PC-9 (cell line): ENCODE measurements at regions not wholly inside any gene's neighbourhood (a gene's known extent, or its start where the extent isn't known, plus 50 kb on each side); places are given as distances from the start of the nearest gene placed in this dataset.

Source experiments
- CTCF ChIP-seq: fragments of 200-600 bp; sonication (generic); conservative IDR thresholded peaks from 2 replicates; pipeline ENCODE4 v1.6.1; 2017; ENCODE audit warnings: mixed run types, antibody characterized with exemption, mild to moderate bottlenecking, moderate library complexity
- EZH2 ChIP-seq: fragments of 200-600 bp; sonication (generic); IDR thresholded peaks from 2 replicates; pipeline ENCODE4 v1.8.0; 2017; ENCODE audit warnings: antibody characterized with exemption, low read depth

- TF ChIP-seq CTCF (no peak), EZH2 (no peak)
These were observed 296.6 kb upstream of the SLC7A11 start for GRCh38 chr4:138538743-138539142.
